Stimulated activated CD8-positive, alpha-beta memory T cell treated with anti-CD3 and anti-CD28 coated beads, Interleukin-15, amount 100 ng/mL, for 48 hours (primary cell): ENCODE measurements at regions not wholly inside any gene's neighbourhood (a gene's known extent, or its start where the extent isn't known, plus 50 kb on each side); places are given as distances from the start of the nearest gene placed in this dataset.

Source experiments
- DNase-seq, 2 donors: peaks; one replicate each; pipeline ENCODE4 v3.0.0-alpha.2; 2020; ENCODE audit warnings: low read depth in 2 of 2

- no peak for DNase-seq
These were observed 263.7 kb upstream of the CADM1 start for GRCh38 chr11:115767883-115768282.

- DNase-seq = no peak
These were observed 263.0 kb upstream of the CADM1 start for GRCh38 chr11:115767047-115767802.

- DNase-seq = no peak
These were observed 262.3 kb upstream of the CADM1 start for GRCh38 chr11:115766561-115766960.

- no peak for DNase-seq
These were observed 261.6 kb upstream of the CADM1 start for GRCh38 chr11:115765803-115766239.

GRCh38 chr11:115764176-115764575 lies 260.0 kb upstream of the CADM1 start:
- DNase-seq = no peak

GRCh38 chr11:115761817-115762216 lies 257.6 kb upstream of the CADM1 start:
- no peak for DNase-seq

GRCh38 chr11:115761348-115761747 lies 257.1 kb upstream of the CADM1 start:
- DNase-seq = no peak

GRCh38 chr11:115760461-115761320 lies 256.5 kb upstream of the CADM1 start:
- no peak for DNase-seq

- DNase-seq = no peak
These were observed 255.6 kb upstream of the CADM1 start for GRCh38 chr11:115759622-115760460.

GRCh38 chr11:115758011-115758410 lies 253.8 kb upstream of the CADM1 start:
- DNase-seq = no peak

GRCh38 chr11:115751243-115752015 lies 247.2 kb upstream of the CADM1 start:
- DNase-seq = no peak

GRCh38 chr11:115745610-115746512 lies 241.6 kb upstream of the CADM1 start:
- DNase-seq = no peak

- no peak for DNase-seq
These were observed 240.9 kb upstream of the CADM1 start for GRCh38 chr11:115745066-115745465.

- no peak for DNase-seq
These were observed 239.5 kb upstream of the CADM1 start for GRCh38 chr11:115743719-115744118.

- no peak for DNase-seq
These were observed 237.3 kb upstream of the CADM1 start for GRCh38 chr11:115741376-115742107.

- no peak for DNase-seq
These were observed 236.1 kb upstream of the CADM1 start for GRCh38 chr11:115740324-115740723.

- no peak for DNase-seq
These were observed 235.7 kb upstream of the CADM1 start for GRCh38 chr11:115739878-115740277.

GRCh38 chr11:115739146-115739545 lies 234.9 kb upstream of the CADM1 start:
- DNase-seq = no peak

- DNase-seq = no peak
These were observed 233.7 kb upstream of the CADM1 start for GRCh38 chr11:115737875-115738274.

GRCh38 chr11:115736146-115736545 lies 231.9 kb upstream of the CADM1 start:
- DNase-seq = no peak
